GM18870 (cell line): ENCODE measurements at regions not wholly inside any gene's neighbourhood (a gene's known extent, or its start where the extent isn't known, plus 50 kb on each side); places are given as distances from the start of the nearest gene placed in this dataset.
"Not testable (repeated sequence)": the region's sequence is repeated elsewhere in the genome, so short reads cannot be mapped to it uniquely, and the experiment has no call there.

Source experiments
- ATAC-seq: cut with Tn5 transposase; IDR thresholded peaks from one replicate; pipeline ENCODE4 v1.9.1; 2021; ENCODE audit warnings: moderate library complexity; ENCODE audit not compliant: unreplicated experiment

DNA sequence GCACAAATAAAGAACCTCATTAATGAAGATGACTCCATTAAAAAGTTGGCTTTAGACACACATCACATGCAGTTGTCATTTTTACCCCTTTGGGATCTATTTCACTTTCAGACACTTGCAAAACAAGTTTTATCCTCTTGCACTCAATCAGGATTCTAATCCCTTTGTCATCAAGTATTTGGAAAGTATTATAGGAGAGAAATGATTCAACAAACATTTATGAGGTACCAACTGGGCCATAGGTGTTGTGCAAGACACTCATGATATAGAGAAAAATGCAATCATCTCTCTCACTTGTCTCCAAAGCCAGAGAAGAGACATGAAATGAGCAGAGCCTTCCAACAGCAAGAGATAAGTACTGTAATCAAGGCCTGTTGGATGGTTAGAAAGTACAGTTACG lies 327.7 kb downstream of the RMST start:
- ATAC-seq: no peak

DNA sequence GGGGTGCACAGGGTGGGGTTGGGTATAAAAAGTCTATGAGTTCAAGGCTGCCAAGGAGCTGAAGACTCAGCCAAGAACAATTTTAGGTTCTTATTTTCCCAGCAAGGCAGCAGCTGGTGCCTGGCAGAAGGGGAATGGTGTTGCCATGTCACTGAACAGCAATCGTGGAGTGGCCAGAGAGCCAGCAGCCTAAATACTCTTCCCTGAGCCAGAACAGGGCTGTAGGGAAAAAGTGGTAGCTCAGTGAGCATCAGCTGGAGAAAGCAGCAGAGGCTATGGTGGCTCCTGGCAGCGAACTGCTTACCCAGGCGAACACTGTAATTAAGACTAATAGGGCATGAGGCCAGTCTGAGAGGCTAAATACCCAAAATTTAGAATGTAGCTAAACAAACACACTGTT lies 334.9 kb downstream of the RMST start:
- ATAC-seq: no peak

DNA sequence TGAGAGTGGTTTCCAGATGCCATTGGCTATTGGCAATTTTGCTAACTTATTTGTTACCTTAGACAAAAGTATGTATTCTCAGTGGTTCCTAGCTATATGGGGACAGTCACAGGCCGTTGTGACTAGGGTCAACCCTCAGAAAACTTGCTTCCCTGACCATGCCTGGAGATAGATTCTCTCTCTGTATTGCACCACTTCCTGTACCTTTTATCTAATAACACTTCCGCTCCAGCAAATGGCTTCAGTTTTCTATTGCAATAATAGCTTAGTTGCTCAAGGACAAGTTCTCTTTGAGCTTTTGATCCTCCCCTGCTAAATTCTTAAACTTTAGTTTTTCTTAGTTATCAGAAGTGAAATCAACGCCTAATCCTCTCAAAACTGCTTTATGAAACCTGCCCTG lies 338.0 kb downstream of the RMST start:
- ATAC-seq: no peak

- ATAC-seq: no peak
Observed at GRCh38 chr12:97801471-97802059, 339.0 kb downstream of the RMST start.

DNA sequence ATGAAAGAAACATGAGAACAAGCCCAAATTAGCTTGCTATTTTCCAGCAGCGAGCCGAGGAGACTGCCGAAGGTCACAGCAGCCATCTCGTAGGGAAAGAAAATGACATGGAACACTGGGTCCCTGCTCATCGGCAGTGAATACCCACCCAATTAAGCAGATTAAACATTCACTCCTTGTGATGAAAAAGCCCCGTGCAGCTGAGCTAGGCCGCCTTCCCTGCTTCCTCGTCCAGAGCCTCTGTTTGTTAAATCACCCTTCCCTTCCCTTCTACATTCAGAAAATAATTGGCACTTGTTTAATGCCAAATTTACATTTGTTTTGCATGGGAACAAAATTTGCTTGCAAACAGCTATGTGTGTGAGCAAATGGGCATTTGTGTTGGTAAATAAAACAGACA lies 342.5 kb downstream of the RMST start:
- ATAC-seq: no peak

DNA sequence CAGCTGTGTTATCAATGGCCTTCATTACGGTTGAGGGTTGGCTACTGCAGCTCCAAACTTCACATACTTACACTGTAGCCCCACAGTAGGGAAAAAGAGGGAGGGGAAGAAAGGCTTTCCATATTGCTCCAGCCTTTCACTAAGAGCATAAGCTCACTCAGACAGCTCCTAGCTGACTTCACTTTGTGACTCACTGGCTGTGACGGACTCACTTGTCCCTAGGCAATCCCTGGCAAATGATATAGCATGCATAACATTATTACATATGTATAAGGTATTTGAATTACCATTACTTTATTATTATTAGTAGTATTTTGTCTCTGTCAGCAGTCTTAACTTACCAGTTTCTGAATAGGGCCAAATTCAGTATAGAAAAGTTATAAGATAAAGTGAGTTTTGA lies 350.7 kb downstream of the RMST start:
- no peak for ATAC-seq

- ATAC-seq: no peak
Observed at GRCh38 chr12:97821806-97822205, 359.2 kb downstream of the RMST start.

DNA sequence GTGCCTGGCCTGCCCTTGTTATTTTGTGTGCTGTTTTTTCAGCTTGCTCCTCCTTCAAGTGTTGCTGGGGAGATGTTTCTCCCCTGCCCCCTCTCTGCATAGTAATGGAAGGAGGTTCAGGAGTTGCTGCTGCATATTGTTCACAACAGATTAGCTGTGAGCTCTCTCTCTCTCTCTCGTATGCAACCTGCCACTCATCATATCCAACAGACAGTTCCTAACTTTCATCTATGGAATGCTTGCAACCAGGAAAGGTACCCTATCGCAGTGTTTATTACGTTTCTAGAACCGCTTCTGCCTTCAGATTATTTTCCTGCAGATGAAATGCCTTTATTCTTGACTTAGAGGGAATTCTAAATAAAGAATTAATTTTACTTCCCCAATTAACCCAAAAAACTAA lies 372.9 kb downstream of the RMST start:
- ATAC-seq: no peak

DNA sequence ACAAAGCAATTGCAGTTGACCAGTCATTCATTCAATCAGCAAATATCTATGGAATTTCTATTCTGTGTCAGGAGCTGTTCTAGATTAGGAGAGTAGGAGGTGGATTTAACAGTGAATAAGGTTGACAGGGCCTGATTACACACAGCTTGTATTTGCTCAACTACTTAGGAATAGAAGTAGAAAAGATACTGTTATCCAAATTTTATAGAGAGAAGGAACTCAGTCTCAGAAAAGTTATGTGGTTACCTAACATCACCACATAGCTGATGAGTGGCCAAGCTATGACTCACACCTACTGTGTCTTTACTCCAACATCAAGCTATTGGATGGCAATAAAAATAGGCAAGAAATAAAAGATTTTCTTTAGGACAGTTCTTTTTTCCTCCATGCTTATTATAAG lies 374.8 kb downstream of the RMST start:
- ATAC-seq: no peak

- ATAC-seq: no peak
Observed at GRCh38 chr12:97848051-97848450, 385.4 kb downstream of the RMST start.

GRCh38 chr12:97854477-97854876 lies 391.9 kb downstream of the RMST start:
- no peak for ATAC-seq

DNA sequence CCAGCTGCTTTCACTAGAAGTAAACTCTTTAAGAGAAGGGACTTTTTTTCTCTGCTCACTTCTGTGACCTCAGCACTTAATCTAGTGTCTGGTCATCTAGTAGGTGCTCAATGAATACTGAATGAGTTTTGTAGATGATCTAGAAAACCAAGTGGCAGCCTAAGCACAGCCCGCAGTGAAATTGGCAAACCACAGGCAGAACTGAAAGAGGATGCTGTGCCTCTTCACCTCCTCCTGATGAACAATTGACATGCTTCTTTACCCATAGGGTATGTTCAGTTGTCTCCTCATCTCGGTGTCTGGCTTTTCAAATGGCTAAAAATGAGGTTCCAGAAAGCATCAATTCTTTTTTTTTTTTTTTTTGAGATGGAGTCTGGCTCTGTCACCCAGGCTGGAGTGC lies 399.5 kb downstream of the RMST start:
- ATAC-seq: no peak

- ATAC-seq: no peak
Observed at GRCh38 chr12:97875064-97875463, 412.5 kb downstream of the RMST start.

GRCh38 chr12:97876780-97877179 lies 414.2 kb downstream of the RMST start:
- no peak for ATAC-seq

DNA sequence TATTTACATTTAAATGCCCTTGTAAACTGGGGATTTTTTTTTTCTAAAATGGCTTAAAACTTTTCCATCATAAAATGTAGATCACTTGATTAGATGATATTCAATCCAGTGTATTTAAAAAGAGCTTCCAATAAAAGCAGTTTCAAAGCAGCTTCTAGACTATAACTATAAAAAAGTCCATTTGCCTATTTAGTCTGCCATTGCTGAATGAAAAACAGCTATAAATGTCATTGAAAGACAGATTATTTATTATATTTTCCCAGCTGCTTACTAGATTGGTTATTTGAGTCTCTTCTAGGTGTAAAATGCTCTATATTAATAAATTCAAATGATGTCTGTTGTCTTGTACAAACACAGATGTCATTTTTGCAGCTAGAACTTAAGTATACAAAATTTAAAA lies 414.8 kb downstream of the RMST start:
- ATAC-seq: no peak

DNA sequence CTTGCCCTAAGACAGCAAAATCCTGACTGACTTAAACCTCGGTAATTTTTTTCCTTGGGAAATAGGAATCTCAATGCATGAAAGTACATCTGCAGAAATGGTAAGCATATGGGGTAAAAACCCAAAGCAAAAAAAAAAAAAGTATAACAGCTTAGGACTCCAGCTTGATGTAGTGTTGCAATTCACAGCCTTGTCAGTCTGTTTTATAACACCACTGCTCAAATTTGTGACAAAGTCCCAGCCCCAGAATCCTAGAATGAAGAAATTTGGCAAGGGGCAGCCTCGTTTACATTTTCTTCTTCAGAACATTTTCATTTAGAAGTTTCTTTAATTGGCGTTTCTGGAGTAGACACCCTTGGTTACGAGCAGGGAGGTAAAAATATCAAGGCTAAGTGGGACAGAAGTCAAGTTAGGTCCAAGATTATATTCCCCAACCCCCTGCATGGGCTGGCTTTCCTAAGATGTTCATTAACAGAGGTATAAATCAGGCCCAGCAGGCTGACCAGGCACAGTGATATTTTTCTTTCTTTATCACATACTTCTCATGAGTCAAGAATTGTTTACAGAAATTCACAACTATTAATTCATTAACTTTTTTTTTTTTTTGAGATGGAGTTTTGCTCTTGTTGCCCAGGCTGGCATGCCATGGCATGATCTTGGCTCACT lies 424.0 kb downstream of the RMST start:
- ATAC-seq: no peak

DNA sequence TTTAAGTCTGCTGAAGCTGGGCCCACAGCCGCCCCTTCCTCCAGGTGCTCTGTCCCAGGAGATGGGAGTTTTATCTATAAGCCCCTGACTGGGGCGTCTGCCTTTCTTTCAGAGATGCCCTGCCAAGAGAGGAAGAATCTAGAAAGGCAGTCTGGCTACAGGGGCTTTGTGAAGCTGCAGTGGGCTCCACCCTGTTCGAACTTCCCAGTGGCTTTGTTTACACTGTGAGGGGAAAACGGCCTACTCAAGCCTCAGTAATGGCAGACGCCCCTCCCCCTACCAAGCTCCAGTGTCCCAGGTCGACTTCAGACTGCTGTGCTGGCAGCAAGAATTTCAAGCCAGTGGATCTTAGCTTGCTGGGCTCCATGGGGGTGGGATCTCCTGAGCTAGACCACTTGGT lies 435.3 kb downstream of the RMST start:
- not testable (repeated sequence) for ATAC-seq

DNA sequence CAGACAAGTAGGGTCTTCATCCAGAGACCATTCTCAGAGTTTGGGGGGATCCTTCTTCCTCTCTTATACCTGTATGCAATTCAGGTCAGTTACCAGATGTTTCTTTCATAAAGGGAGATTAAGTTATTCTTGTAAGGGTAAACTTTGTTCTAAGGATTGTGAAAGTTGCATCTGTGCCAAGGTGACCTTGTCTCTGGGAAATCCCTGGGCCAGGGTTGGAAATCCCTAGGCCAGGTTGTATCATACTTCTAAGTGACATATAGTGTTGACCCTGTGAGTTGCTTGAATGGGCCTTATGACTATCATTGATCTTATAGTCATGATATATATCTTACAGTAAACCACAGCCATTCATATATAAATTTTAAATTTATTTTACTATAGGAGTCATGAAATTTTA lies 436.9 kb downstream of the RMST start:
- no peak for ATAC-seq

GRCh38 chr12:97899956-97900355 lies 437.4 kb downstream of the RMST start:
- ATAC-seq: no peak

DNA sequence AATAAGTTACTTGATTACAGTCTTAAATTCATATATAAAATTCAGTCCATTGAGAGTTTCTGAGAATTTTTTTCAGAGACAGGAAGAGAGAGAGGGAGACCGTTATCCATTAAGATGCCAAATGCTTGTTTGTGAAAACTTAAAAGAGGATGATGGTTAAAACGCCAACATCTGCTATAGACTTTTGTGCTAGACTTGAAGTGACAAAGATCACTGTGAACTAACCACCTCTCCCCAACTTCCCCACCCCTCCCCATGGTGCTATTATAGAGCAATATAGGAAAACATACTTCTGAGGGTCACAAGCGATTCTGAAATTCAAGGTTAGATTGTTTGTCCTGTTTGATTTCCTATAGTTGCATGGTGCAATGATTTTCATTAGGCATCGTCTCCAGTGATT lies 440.8 kb downstream of the RMST start:
- no peak for ATAC-seq

DNA sequence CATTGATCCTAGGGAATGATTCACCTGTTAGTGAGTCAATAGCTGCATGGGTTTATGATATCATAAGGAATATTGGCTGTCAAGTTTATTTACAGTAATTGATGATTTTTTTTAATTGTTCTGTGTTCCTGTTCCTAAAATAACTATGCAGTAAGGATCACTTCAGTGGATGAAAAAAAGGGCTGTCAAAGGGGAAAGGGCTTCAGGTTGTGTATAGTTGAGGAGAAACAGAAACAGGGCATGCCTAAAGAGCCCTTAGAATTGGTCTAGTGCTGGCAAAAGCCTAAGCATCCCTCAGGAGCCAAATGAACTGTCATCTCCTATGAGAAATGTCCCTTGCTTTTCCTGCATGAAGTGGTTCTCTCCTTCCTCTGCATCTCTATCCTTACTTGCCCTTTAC lies 444.9 kb downstream of the RMST start:
- ATAC-seq: no peak

DNA sequence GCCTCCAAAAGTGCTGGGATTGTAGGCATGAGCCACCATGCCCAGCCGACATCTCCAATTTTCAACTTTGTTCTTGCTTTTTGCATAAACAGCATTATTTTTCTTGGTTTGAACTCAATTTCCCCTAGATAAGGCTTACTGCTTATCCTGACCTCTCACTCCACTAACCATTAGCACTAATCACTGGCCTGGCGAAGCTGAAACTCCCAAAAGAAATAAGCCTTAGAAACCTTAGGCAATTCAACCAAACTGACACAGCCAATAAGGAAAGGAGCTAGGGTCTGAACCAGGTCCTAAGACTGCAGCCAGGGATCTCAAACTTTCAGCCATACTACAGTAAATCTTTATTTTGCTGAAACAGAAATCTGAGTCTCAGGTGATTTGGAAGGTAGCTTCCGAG lies 448.0 kb downstream of the RMST start:
- no peak for ATAC-seq

GRCh38 chr12:97912943-97913342 lies 450.3 kb downstream of the RMST start:
- no peak for ATAC-seq
